ENCODE measurements at regions not wholly inside any gene's neighbourhood (a gene's known extent, or its start where the extent isn't known, plus 50 kb on each side); places are given as distances from the start of the nearest gene placed in this dataset.

DNA sequence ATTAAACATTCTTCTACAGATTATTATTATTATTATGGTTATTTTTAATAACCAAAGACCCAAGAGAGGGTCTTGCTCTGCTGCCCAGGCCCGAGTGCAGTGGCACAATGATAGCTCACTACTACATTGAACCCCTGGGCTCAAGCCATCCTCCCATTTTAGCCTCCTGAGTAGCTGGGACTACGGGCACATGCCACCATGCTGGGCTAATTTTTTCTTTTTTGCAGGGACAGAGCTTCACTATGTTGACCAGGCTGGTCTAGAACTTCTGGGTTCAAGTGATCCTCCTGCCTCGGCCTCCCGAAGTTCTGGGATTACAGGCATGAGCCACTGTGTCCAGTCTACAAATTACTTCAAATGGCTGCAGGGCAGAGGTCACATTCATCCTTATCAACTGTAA, 179.8 kb downstream of the KCNRG start:
- ATAC-seq (replicated peaks in 1 of 4) (no peak), DNase-seq (no peak)
- Histone ChIP-seq H3K9me3 (no peaks in the 10 kb centered on the region), H3K27me3 (replicated peaks in 1 of 2; ENCODE audit: control insufficient read depth in 2 of 2, extremely low read depth in 1 of 2, insufficient read depth in 2 of 2, low read length in 1 of 2) (no peaks in the 10 kb centered on the region), H3K27ac (ENCODE audit: low read length) (no peak overlapping the region), H3K4me3 (ENCODE audit: control insufficient read depth in 1 of 2, extremely low read depth in 1 of 2, low read length in 1 of 2) (no peak overlapping the region), H3K36me3 (ENCODE audit: control insufficient read depth in 2 of 2, extremely low read depth in 1 of 2, insufficient read depth in 1 of 2, low read length in 1 of 2) (no peaks in the 10 kb centered on the region), H3K4me1 (ENCODE audit: control insufficient read depth in 1 of 2, extremely low read depth in 1 of 2, insufficient read depth in 2 of 2, low read length in 2 of 2) (no peaks in the 10 kb centered on the region)
- H3K27ac Mint-ChIP-seq, result no peak overlapping the region
- ChIA-PET CTCF (no interaction called here), POLR2A (no interaction called here)
- 100% methylated on average over 2 of the region's 4 CpGs for WGBS (ENCODE audit: insufficient coverage)
- peaks cover 0 to 3% of the 10 kb centered on the region in 2 donors for H3K27me3 Mint-ChIP-seq
- no peaks in the 10 kb centered on the region for H3K9me3 Mint-ChIP-seq
- H3K4me1 Mint-ChIP-seq, result peaks cover 0 to 18% (median 4%) of the 10 kb centered on the region in 3 donors
- H3K36me3 Mint-ChIP-seq, result no peaks in the 10 kb centered on the region
- H3K4me3 Mint-ChIP-seq, result no peak overlapping the region

DNA sequence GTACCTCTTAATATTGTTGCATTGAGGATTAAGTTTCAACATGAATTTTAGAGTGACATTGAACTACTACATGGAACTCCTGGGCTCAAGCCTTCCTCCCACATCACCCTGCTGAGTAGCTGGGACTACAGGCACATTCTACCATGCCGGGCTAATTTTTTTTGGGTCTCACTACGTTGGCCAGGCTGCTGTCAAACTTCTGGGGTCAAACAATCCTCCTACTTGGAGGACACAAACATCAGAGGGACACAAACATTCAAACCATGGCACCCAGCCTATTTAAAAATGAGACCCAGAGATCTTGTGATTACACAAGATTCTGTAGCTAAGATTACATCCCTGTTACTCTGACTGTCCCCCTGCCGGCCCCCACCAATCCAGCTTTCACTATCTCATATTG, 180.9 kb downstream of the KCNRG start:
- Mint-ChIP-seq H3K36me3 (no peaks in the 10 kb centered on the region), H3K9me3 (no peaks in the 10 kb centered on the region), H3K4me3 (no peak overlapping the region), H3K4me1 (peaks cover 0 to 16% (median 3%) of the 10 kb centered on the region in 3 donors), H3K27me3 (peaks cover 0 to 3% of the 10 kb centered on the region in 2 donors), H3K27ac (no peak overlapping the region)
- POLR2A ChIA-PET, result interaction anchor here in 1 of 2 donors (0.7 kb wide), 1 partner anchor 424 kb away, joined by 3 read pairs; no protein-coding TSS in a partner anchor
- CTCF ChIA-PET, result interaction anchor here in 1 of 2 donors (0.5 kb wide), 1 partner anchor 261 kb away, joined by 3 read pairs; no protein-coding TSS in a partner anchor
- DNase-seq (no peak), ATAC-seq (replicated peaks in 1 of 4) (no peak)
- no peaks in the 10 kb centered on the region for H3K4me1 ChIP-seq (ENCODE audit: control insufficient read depth in 1 of 2, extremely low read depth in 1 of 2, insufficient read depth in 2 of 2, low read length in 2 of 2)
- no peaks in the 10 kb centered on the region for H3K36me3 ChIP-seq (ENCODE audit: control insufficient read depth in 2 of 2, extremely low read depth in 1 of 2, insufficient read depth in 1 of 2, low read length in 1 of 2)
- H3K4me3 ChIP-seq (ENCODE audit: control insufficient read depth in 1 of 2, extremely low read depth in 1 of 2, low read length in 1 of 2), result no peak overlapping the region
- no peaks in the 10 kb centered on the region for H3K27me3 ChIP-seq (replicated peaks in 1 of 2; ENCODE audit: control insufficient read depth in 2 of 2, extremely low read depth in 1 of 2, insufficient read depth in 2 of 2, low read length in 1 of 2)
- 100% methylated on average over 1 of the region's 3 CpGs for WGBS (ENCODE audit: insufficient coverage)
- no peak overlapping the region for H3K27ac ChIP-seq (ENCODE audit: low read length)
- no peaks in the 10 kb centered on the region for H3K9me3 ChIP-seq

DNA sequence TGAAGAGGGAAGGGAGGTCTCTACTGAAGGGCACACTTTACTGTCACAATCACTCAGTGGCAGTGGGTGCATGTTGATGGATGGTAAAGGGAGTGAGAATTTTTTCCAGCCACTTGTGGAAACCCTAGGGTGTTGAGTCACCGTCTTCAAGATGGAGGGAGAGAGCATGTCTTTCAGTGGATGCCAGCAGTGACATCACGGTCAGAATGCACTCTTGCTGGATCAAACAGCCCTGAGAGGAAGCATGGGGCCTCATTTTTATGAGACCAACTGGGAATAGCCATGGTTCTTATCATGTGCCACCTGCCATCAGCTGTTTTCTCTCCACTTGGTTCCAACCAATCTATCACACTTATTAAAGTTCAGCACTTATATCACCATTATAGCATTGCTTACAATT, 182.5 kb downstream of the KCNRG start:
- Mint-ChIP-seq H3K27ac (no peak overlapping the region), H3K4me3 (no peak overlapping the region), H3K27me3 (peaks cover 0 to 3% of the 10 kb centered on the region in 2 donors), H3K9me3 (no peaks in the 10 kb centered on the region), H3K36me3 (no peaks in the 10 kb centered on the region), H3K4me1 (peaks cover 0 to 2% (median 2%) of the 10 kb centered on the region in 3 donors)
- Histone ChIP-seq H3K9me3 (no peaks in the 10 kb centered on the region), H3K4me1 (ENCODE audit: control insufficient read depth in 1 of 2, extremely low read depth in 1 of 2, insufficient read depth in 2 of 2, low read length in 2 of 2) (no peaks in the 10 kb centered on the region), H3K36me3 (ENCODE audit: control insufficient read depth in 2 of 2, extremely low read depth in 1 of 2, insufficient read depth in 1 of 2, low read length in 1 of 2) (no peaks in the 10 kb centered on the region), H3K27ac (ENCODE audit: low read length) (no peak overlapping the region), H3K27me3 (replicated peaks in 1 of 2; ENCODE audit: control insufficient read depth in 2 of 2, extremely low read depth in 1 of 2, insufficient read depth in 2 of 2, low read length in 1 of 2) (no peaks in the 10 kb centered on the region), H3K4me3 (ENCODE audit: control insufficient read depth in 1 of 2, extremely low read depth in 1 of 2, low read length in 1 of 2) (no peak overlapping the region)
- no peak for DNase-seq
- no peak for ATAC-seq (replicated peaks in 1 of 4)
- ChIA-PET POLR2A (no interaction called here), CTCF (no interaction called here)
- 75% methylated on average over 2 of the region's 2 CpGs for WGBS (ENCODE audit: insufficient coverage)

DNA sequence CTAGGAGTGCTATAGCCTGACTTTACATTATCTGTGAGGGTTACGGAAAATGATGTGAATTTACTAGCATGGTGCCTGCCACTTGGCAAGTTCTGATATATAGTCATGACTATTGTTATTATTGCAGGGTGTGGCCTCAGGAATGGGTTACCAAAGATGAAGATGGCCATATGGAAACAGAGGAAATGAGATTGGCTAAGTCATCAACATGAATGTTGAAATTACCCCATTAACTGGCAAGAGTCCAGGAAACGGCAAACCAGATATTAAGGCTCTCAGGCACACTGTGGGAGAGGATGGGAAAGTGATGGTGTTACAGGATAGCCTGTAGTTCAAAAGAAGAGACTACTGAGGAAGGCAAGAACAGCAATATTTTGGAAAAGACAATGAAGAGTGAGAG, 183.3 kb downstream of the KCNRG start:
- H3K36me3 ChIP-seq (ENCODE audit: control insufficient read depth in 2 of 2, extremely low read depth in 1 of 2, insufficient read depth in 1 of 2, low read length in 1 of 2), result no peaks in the 10 kb centered on the region
- H3K27me3 ChIP-seq (replicated peaks in 1 of 2; ENCODE audit: control insufficient read depth in 2 of 2, extremely low read depth in 1 of 2, insufficient read depth in 2 of 2, low read length in 1 of 2), result no peaks in the 10 kb centered on the region
- peaks cover 0 to 3% of the 10 kb centered on the region in 2 donors for H3K27me3 Mint-ChIP-seq
- H3K9me3 Mint-ChIP-seq, result no peaks in the 10 kb centered on the region
- no peaks in the 10 kb centered on the region for H3K4me1 ChIP-seq (ENCODE audit: control insufficient read depth in 1 of 2, extremely low read depth in 1 of 2, insufficient read depth in 2 of 2, low read length in 2 of 2)
- H3K4me3 Mint-ChIP-seq, result no peak overlapping the region
- H3K36me3 Mint-ChIP-seq, result no peaks in the 10 kb centered on the region
- no peak for ATAC-seq (replicated peaks in 1 of 4)
- no peak overlapping the region for H3K4me3 ChIP-seq (ENCODE audit: control insufficient read depth in 1 of 2, extremely low read depth in 1 of 2, low read length in 1 of 2)
- H3K4me1 Mint-ChIP-seq, result no peaks in the 10 kb centered on the region
- ChIA-PET POLR2A (no interaction called here), CTCF (no interaction called here)
- 100% methylated on average over 1 of the region's 2 CpGs for WGBS (ENCODE audit: insufficient coverage)
- no peaks in the 10 kb centered on the region for H3K9me3 ChIP-seq
- no peak overlapping the region for H3K27ac ChIP-seq (ENCODE audit: low read length)
- H3K27ac Mint-ChIP-seq, result no peak overlapping the region
- no peak for DNase-seq

DNA sequence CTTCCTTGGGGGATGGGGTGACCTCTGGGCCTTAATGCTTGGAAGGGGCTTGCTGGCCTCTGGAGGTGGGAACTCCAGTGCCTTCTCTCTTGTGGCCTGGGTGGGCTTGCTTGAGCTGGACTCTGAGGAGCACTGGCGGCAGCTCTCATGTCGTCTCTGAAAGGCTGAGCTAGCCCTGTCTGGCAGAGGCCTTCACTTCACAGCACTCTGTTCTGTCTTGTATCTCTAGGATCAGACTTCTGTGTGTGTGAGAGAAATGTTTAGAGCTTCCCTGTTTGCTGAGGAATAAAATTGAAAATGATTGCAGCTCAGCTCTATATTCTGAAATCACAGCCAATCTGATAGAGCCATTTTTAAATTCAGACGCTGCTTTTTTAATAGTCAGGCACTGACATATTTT, 185.3 kb downstream of the KCNRG start:
- DNase-seq, result no peak
- Histone ChIP-seq H3K4me3 (ENCODE audit: control insufficient read depth in 1 of 2, extremely low read depth in 1 of 2, low read length in 1 of 2) (no peak overlapping the region), H3K9me3 (no peaks in the 10 kb centered on the region), H3K27me3 (replicated peaks in 1 of 2; ENCODE audit: control insufficient read depth in 2 of 2, extremely low read depth in 1 of 2, insufficient read depth in 2 of 2, low read length in 1 of 2) (no peaks in the 10 kb centered on the region), H3K27ac (ENCODE audit: low read length) (no peak overlapping the region), H3K4me1 (ENCODE audit: control insufficient read depth in 1 of 2, extremely low read depth in 1 of 2, insufficient read depth in 2 of 2, low read length in 2 of 2) (no peaks in the 10 kb centered on the region), H3K36me3 (ENCODE audit: control insufficient read depth in 2 of 2, extremely low read depth in 1 of 2, insufficient read depth in 1 of 2, low read length in 1 of 2) (no peaks in the 10 kb centered on the region)
- ATAC-seq (replicated peaks in 1 of 4), result no peak
- no peak overlapping the region for H3K27ac Mint-ChIP-seq
- H3K4me1 Mint-ChIP-seq, result no peaks in the 10 kb centered on the region
- H3K36me3 Mint-ChIP-seq, result no peaks in the 10 kb centered on the region
- WGBS (ENCODE audit: insufficient coverage), result 100% methylated on average over 2 of the region's 3 CpGs
- peaks cover 0 to 1% of the 10 kb centered on the region in 2 donors for H3K27me3 Mint-ChIP-seq
- CTCF ChIA-PET, result no interaction called here
- H3K9me3 Mint-ChIP-seq, result no peaks in the 10 kb centered on the region
- POLR2A ChIA-PET, result no interaction called here
- no peak overlapping the region for H3K4me3 Mint-ChIP-seq

DNA sequence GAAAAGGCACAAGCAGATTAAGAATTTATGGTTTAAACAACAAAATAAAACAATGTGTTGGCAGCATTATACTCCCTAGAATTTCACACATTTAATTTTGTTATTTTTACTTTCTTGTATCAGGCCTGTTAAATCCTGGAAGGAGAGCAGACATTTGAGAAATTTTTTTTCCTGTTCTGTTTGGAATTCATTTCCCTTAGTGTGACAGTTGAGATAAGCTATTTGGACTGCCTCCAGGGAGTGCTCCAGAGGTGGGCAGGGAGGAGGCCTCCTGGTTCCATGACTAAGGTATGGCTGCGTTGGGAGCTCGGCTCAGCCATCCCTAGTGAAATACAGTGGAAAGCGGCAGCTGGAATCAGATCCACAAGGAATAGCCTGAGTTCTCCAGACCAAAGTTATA, 185.7 kb downstream of the KCNRG start:
- H3K9me3 ChIP-seq, result no peaks in the 10 kb centered on the region
- no peaks in the 10 kb centered on the region for H3K27me3 ChIP-seq (replicated peaks in 1 of 2; ENCODE audit: control insufficient read depth in 2 of 2, extremely low read depth in 1 of 2, insufficient read depth in 2 of 2, low read length in 1 of 2)
- H3K27ac Mint-ChIP-seq, result no peak overlapping the region
- 90% methylated on average over 3 of the region's 3 CpGs for WGBS (ENCODE audit: insufficient coverage)
- ATAC-seq (replicated peaks in 1 of 4) (no peak), DNase-seq (no peak)
- no peak overlapping the region for H3K4me3 Mint-ChIP-seq
- CTCF ChIA-PET, result no interaction called here
- H3K4me1 ChIP-seq (ENCODE audit: control insufficient read depth in 1 of 2, extremely low read depth in 1 of 2, insufficient read depth in 2 of 2, low read length in 2 of 2), result no peaks in the 10 kb centered on the region
- no peak overlapping the region for H3K4me3 ChIP-seq (ENCODE audit: control insufficient read depth in 1 of 2, extremely low read depth in 1 of 2, low read length in 1 of 2)
- no peaks in the 10 kb centered on the region for H3K4me1 Mint-ChIP-seq
- POLR2A ChIA-PET, result no interaction called here
- no peaks in the 10 kb centered on the region for H3K36me3 Mint-ChIP-seq
- no peaks in the 10 kb centered on the region for H3K9me3 Mint-ChIP-seq
- H3K36me3 ChIP-seq (ENCODE audit: control insufficient read depth in 2 of 2, extremely low read depth in 1 of 2, insufficient read depth in 1 of 2, low read length in 1 of 2), result no peaks in the 10 kb centered on the region
- no peak overlapping the region for H3K27ac ChIP-seq (ENCODE audit: low read length)
- H3K27me3 Mint-ChIP-seq, result no peaks in the 10 kb centered on the region

DNA sequence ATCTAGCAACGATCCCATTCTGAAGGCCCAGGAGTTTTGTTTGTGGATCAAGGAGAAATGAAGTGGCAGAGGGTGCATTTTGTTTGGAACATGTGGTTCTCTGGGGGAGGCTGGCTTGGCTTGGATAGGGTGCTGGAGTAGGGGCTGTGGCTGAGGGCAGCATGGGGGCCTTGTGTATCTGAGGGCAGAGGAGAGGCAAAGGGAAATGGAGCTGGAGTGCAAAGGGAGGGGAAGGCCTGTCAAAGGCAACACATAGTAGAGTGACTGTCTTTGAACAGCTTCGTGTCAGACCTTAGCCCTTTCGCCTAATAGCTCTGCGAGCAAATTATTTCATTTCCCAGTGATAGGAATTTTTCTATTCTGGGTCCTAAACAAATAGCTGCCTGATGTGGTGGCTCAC, 187.2 kb downstream of the KCNRG start:
- ATAC-seq (replicated peaks in 1 of 4) (no peak), DNase-seq (no peak)
- no peaks in the 10 kb centered on the region for H3K27me3 ChIP-seq (replicated peaks in 1 of 2; ENCODE audit: control insufficient read depth in 2 of 2, extremely low read depth in 1 of 2, insufficient read depth in 2 of 2, low read length in 1 of 2)
- ChIA-PET CTCF (interaction anchor here (0.5 to 0.7 kb wide), 3 partner anchors 541 to 1639 kb away, joined by 4 to 6 read pairs (median 4); no protein-coding TSS in a partner anchor), POLR2A (no interaction called here)
- no peaks in the 10 kb centered on the region for H3K4me1 Mint-ChIP-seq
- no peaks in the 10 kb centered on the region for H3K36me3 Mint-ChIP-seq
- WGBS (ENCODE audit: insufficient coverage), result 60% methylated on average over 1 of the region's 4 CpGs
- H3K27ac Mint-ChIP-seq, result no peak overlapping the region
- no peak overlapping the region for H3K4me3 ChIP-seq (ENCODE audit: control insufficient read depth in 1 of 2, extremely low read depth in 1 of 2, low read length in 1 of 2)
- no peaks in the 10 kb centered on the region for H3K36me3 ChIP-seq (ENCODE audit: control insufficient read depth in 2 of 2, extremely low read depth in 1 of 2, insufficient read depth in 1 of 2, low read length in 1 of 2)
- no peak overlapping the region for H3K27ac ChIP-seq (ENCODE audit: low read length)
- no peaks in the 10 kb centered on the region for H3K27me3 Mint-ChIP-seq
- no peak overlapping the region for H3K4me3 Mint-ChIP-seq
- H3K9me3 ChIP-seq, result no peaks in the 10 kb centered on the region
- H3K4me1 ChIP-seq (ENCODE audit: control insufficient read depth in 1 of 2, extremely low read depth in 1 of 2, insufficient read depth in 2 of 2, low read length in 2 of 2), result no peaks in the 10 kb centered on the region
- H3K9me3 Mint-ChIP-seq, result no peaks in the 10 kb centered on the region

All from T-cell (primary cell).